IMR-90 (cell line): ENCODE measurements at regions not wholly inside any gene's neighbourhood (a gene's known extent, or its start where the extent isn't known, plus 50 kb on each side); places are given as distances from the start of the nearest gene placed in this dataset.

Source experiments
- ATAC-seq: fragments of 200-7000 bp; cut with Tn5 transposase; 2 replicates; pipeline ENCODE4 v1.9.1; 2020; ENCODE audit warnings: low read depth, mild to moderate bottlenecking, moderate library complexity
- BruUV-seq: library from RNA; stranded (reverse); fragments of 400-500 nt; replicated peaks from 2 replicates; lab custom pipeline; 2021; lab: Mats Ljungman, UMichigan
- CTCF ChIA-PET: fragments of 300-600 bp; formaldehyde crosslinking; extraction: SDS; loops from one replicate; lab custom pipeline; 2021; ENCODE audit warnings: antibody characterized with exemption; lab: Yijun Ruan, JAX
- POLR2A ChIA-PET: fragments of 300-600 bp; sonication (Branson Sonifier 250); formaldehyde crosslinking; loops from one replicate; lab custom pipeline; 2022; ENCODE audit warnings: antibody characterized with exemption; ENCODE audit not compliant: unreplicated experiment; lab: Charles Lee
- DNase-seq: peaks from one replicate; pipeline ENCODE4 v3.0.0; 2013
- H2AFZ ChIP-seq: replicated peaks from 2 replicates; pipeline ENCODE3; 2013; ENCODE audit warnings: low read length, mild to moderate bottlenecking; ENCODE audit not compliant: poor library complexity
- H2AK5ac ChIP-seq: 2 replicates; pipeline ENCODE4 v1.6.1; 2013; ENCODE audit warnings: low read depth, low read length, inconsistent platforms
- H2AK9ac ChIP-seq: replicated peaks from 2 replicates; pipeline ENCODE3; 2013; ENCODE audit warnings: mild to moderate bottlenecking, low read depth, low read length, moderate library complexity; ENCODE audit not compliant: poor library complexity
- H2BK120ac ChIP-seq: 2 replicates; pipeline ENCODE4 v1.6.1; 2013; ENCODE audit warnings: low read depth, low read length, inconsistent platforms
- H2BK15ac ChIP-seq: 3 replicates; pipeline ENCODE4 v1.6.1; 2013; ENCODE audit warnings: low read depth, low read length, inconsistent platforms
- H2BK20ac ChIP-seq: 2 replicates; pipeline ENCODE4 v1.6.1; 2013; ENCODE audit warnings: low read depth, mild to moderate bottlenecking, inconsistent platforms, low read length, moderate library complexity
- H2BK5ac ChIP-seq: 2 replicates; pipeline ENCODE4 v1.6.1; 2013; ENCODE audit warnings: mild to moderate bottlenecking, low read depth, low read length, inconsistent platforms; ENCODE audit not compliant: poor library complexity, severe bottlenecking
- H3K14ac ChIP-seq: replicated peaks from 2 replicates; pipeline ENCODE4 v1.6.1; 2013; ENCODE audit warnings: low read depth, low read length, inconsistent platforms
- H3K18ac ChIP-seq: 2 replicates; pipeline ENCODE4 v1.6.1; 2013; ENCODE audit warnings: low read depth, low read length, control low read depth
- H3K23ac ChIP-seq: 2 replicates; pipeline ENCODE4 v1.6.1; 2013; ENCODE audit warnings: low read depth, low read length, inconsistent platforms
- H3K27ac ChIP-seq: 2 replicates; pipeline ENCODE4 v1.5.1; 2013; ENCODE audit warnings: mild to moderate bottlenecking, control low read depth, low read length; ENCODE audit not compliant: insufficient read depth
- H3K27me3 ChIP-seq: 2 replicates; pipeline ENCODE4 v1.6.1; 2013; ENCODE audit warnings: low read length; ENCODE audit not compliant: control insufficient read depth, insufficient read depth
- H3K36me3 ChIP-seq: 2 replicates; pipeline ENCODE4 v1.6.1; 2013; ENCODE audit warnings: low read length, mixed read lengths; ENCODE audit not compliant: control insufficient read depth, insufficient read depth
- H3K4ac ChIP-seq: 2 replicates; pipeline ENCODE4 v1.6.1; 2013; ENCODE audit warnings: low read depth, low read length, inconsistent platforms
- H3K4me1 ChIP-seq: 2 replicates; pipeline ENCODE4 v1.6.1; 2013; ENCODE audit warnings: low read length, mixed read lengths; ENCODE audit not compliant: control insufficient read depth, insufficient read depth
- H3K4me2 ChIP-seq: 2 replicates; pipeline ENCODE4 v1.6.1; 2013; ENCODE audit warnings: low read depth, mild to moderate bottlenecking, control low read depth, low read length, moderate library complexity
- H3K4me3 ChIP-seq: 2 replicates; pipeline ENCODE4 v1.5.1; 2013; ENCODE audit warnings: low read depth, mild to moderate bottlenecking, control low read depth, low read length, moderate library complexity; ENCODE audit not compliant: insufficient read depth
- H3K56ac ChIP-seq: 2 replicates; pipeline ENCODE4 v1.6.1; 2013; ENCODE audit warnings: low read length, inconsistent platforms; ENCODE audit not compliant: insufficient read depth; ENCODE audit errors: extremely low read depth
- H3K79me1 ChIP-seq, 2 experiments: 2 replicates each; pipeline ENCODE4 v1.6.1; 2013; ENCODE audit warnings: low read length in 2 of 2, inconsistent platforms in 1 of 2, low read depth in 1 of 2
- H3K9ac ChIP-seq: 2 replicates; pipeline ENCODE4 v1.6.1; 2013; ENCODE audit warnings: low read depth, low read length, control low read depth
- H3K9me1 ChIP-seq: 2 replicates; pipeline ENCODE4 v1.6.1; 2013; ENCODE audit warnings: low read length, inconsistent platforms; ENCODE audit not compliant: insufficient read depth
- H3K9me3 ChIP-seq: 2 replicates; pipeline ENCODE4 v1.6.1; 2013; ENCODE audit warnings: low read length; ENCODE audit not compliant: control insufficient read depth, insufficient read depth
- H4K20me1 ChIP-seq: 2 replicates; pipeline ENCODE4 v1.6.1; 2013; ENCODE audit warnings: low read length, inconsistent platforms; ENCODE audit not compliant: insufficient read depth
- H4K5ac ChIP-seq: 2 replicates; pipeline ENCODE4 v1.6.1; 2013; ENCODE audit warnings: mild to moderate bottlenecking, low read depth, low read length, control low read depth
- H4K8ac ChIP-seq, 2 experiments: 2 replicates each; pipeline ENCODE4 v1.6.1; 2013; ENCODE audit warnings: low read depth in 2 of 2, low read length in 2 of 2, control low read depth in 1 of 2, inconsistent platforms in 1 of 2
- H4K91ac ChIP-seq: 2 replicates; pipeline ENCODE4 v1.6.1; 2013; ENCODE audit warnings: low read depth, low read length, inconsistent platforms; ENCODE audit not compliant: insufficient read depth
- MAFK ChIP-seq: IDR thresholded peaks from 2 replicates; pipeline ENCODE4 v1.6.1; 2012; ENCODE audit warnings: low read depth, low read length, improper control_type of control experiment
- SMC3 ChIP-seq: fragments of 150-350 bp; IDR thresholded peaks from 2 replicates; pipeline ENCODE4 v1.6.1; 2016; ENCODE audit warnings: low read depth, mild to moderate bottlenecking, antibody characterized with exemption, low read length, moderate library complexity
- WGBS, 2 experiments: methylation state at CpG; one replicate each; pipeline versions ENCODE4 v1.1.5 to v1.1.7; 2013; ENCODE audit warnings: missing lambda C conversion rate in 2 of 2; ENCODE audit not compliant: insufficient read length in 1 of 2; ENCODE audit errors: extremely low coverage in 2 of 2; 5-methylcytosine and 5-hydroxymethylcytosine counted together
- dilution Hi-C: fragments of 300-500 bp; cut with HindIII; formaldehyde crosslinking; loops from one replicate; pipeline ENCODE4 v1.14.3; 2018; ENCODE audit warnings: low sequenced_read_pairs; ENCODE audit not compliant: unreplicated experiment
- in situ Hi-C: fragments of 300-500 bp; cut with MboI; formaldehyde crosslinking; loops from 3 replicates; pipeline ENCODE4 v1.14.3; 2019; ENCODE audit warnings: low sequenced_read_pairs, inconsistent platforms, mixed read lengths
- intact Hi-C: fragments of 100-400 bp; cut with micrococcal nuclease; formaldehyde crosslinking; loops from 2 replicates; pipeline ENCODE4 v1.10.0; 2022
- TF ChIP-seq, protein P1 (sequence below): fragments of 150-350 bp; IDR thresholded peaks from 2 replicates; pipeline ENCODE4 v1.6.1; 2016; ENCODE audit warnings: low read depth, mild to moderate bottlenecking, low read length, moderate library complexity, borderline replicate concordance
- TF ChIP-seq, protein P2 (sequence below): conservative IDR thresholded peaks from 2 replicates; pipeline ENCODE4 v1.5.1; 2012; ENCODE audit warnings: mild to moderate bottlenecking, low read depth, low read length, improper control_type of control experiment

DNA sequence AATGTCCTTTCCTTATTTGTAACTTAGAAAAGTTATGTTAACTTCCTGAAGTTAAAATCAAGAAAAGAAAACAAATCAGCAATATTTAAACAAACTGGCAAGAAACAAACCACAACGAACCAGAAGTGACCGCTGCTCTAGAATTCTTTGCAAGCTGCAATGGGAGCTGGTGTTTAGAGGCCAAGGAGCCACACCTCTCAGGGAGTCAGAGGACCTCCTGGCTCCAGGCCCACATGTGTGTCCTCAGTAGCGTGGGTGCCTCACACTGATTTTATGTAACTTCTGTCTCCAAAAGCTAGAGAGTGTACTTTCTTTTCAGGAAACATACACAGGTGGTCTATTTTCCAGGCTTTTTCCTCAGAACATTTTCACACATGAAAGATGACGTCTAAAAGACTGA is 100.4 kb downstream of the IRX2 start:
- Histone ChIP-seq H3K27me3 (no peaks in the 10 kb centered on the region), H2AK5ac (no peak overlapping the region), H2BK120ac (no peak overlapping the region), H4K91ac (no peak overlapping the region), H4K5ac (no peak overlapping the region), H4K8ac (no peak overlapping the region), H4K20me1 (no peaks in the 10 kb centered on the region), H3K27ac (no peak overlapping the region), H3K9me1 (no peaks in the 10 kb centered on the region), H3K4me1 (no peaks in the 10 kb centered on the region), H2AFZ (no peak overlapping the region), H2BK20ac (no peak overlapping the region), H3K36me3 (no peaks in the 10 kb centered on the region), H3K79me1 (no peaks in the 10 kb centered on the region), H3K18ac (no peak overlapping the region), H3K4ac (no peak overlapping the region), H3K23ac (no peak overlapping the region), H2BK15ac (no peak overlapping the region), H3K56ac (no peak overlapping the region), H3K14ac (no peak overlapping the region), H3K9me3 (peaks cover 13% of the 10 kb centered on the region), H2BK5ac (no peak overlapping the region), H3K4me2 (no peak overlapping the region), H3K9ac (no peak overlapping the region), H2AK9ac (no peak overlapping the region), H3K4me3 (no peak overlapping the region)
- CTCF ChIA-PET: no interaction called here
- dilution Hi-C loops (no loop called here), intact Hi-C loops (no loop called here), in situ Hi-C loops (no loop called here)
- ATAC-seq: no peak
- WGBS, 2 experiments: 80% methylated on average over 1 of the region's 4 CpGs; no CpG with 5 or more reads in 1 of the 2 experiments
- POLR2A ChIA-PET: no interaction called here
- TF ChIP-seq, protein P1, sequence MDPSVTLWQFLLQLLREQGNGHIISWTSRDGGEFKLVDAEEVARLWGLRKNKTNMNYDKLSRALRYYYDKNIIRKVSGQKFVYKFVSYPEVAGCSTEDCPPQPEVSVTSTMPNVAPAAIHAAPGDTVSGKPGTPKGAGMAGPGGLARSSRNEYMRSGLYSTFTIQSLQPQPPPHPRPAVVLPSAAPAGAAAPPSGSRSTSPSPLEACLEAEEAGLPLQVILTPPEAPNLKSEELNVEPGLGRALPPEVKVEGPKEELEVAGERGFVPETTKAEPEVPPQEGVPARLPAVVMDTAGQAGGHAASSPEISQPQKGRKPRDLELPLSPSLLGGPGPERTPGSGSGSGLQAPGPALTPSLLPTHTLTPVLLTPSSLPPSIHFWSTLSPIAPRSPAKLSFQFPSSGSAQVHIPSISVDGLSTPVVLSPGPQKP: no peak
- TF ChIP-seq SMC3 (no peak), MAFK (no peak)
- TF ChIP-seq, protein P2, sequence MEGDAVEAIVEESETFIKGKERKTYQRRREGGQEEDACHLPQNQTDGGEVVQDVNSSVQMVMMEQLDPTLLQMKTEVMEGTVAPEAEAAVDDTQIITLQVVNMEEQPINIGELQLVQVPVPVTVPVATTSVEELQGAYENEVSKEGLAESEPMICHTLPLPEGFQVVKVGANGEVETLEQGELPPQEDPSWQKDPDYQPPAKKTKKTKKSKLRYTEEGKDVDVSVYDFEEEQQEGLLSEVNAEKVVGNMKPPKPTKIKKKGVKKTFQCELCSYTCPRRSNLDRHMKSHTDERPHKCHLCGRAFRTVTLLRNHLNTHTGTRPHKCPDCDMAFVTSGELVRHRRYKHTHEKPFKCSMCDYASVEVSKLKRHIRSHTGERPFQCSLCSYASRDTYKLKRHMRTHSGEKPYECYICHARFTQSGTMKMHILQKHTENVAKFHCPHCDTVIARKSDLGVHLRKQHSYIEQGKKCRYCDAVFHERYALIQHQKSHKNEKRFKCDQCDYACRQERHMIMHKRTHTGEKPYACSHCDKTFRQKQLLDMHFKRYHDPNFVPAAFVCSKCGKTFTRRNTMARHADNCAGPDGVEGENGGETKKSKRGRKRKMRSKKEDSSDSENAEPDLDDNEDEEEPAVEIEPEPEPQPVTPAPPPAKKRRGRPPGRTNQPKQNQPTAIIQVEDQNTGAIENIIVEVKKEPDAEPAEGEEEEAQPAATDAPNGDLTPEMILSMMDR: no peak
- BruUV-seq: no TSS peak
- DNase-seq: no peak
